ENCODE measurements at regions not wholly inside any gene's neighbourhood (a gene's known extent, or its start where the extent isn't known, plus 50 kb on each side); places are given as distances from the start of the nearest gene placed in this dataset.

DNA sequence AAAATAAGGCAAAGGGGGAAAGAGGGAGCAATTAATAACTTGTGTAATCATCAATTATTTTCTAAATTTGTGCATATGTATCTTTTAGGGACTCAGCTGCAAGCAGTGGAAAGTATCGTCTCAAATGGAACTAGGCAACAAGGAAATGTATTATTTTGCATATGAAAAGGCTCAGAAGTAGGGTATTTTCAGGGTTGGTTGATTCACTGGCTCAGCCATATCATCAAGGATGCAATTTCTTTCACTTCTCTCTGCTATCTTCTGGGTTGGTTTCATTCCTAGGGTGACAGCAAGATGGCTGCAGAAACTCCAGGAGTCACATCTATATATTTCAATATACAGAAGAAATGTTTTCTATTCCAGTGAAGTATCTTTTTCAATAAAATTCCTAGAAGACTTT lies 509.8 kb downstream of the DMAC1 start:
- no peak overlapping the region for H3K4me3 Mint-ChIP-seq
- H3K27me3 Mint-ChIP-seq, result peaks cover 54% of the 10 kb centered on the region
- DNase-seq (no peak), ATAC-seq (no peak)
- H3K9me3 Mint-ChIP-seq (ENCODE audit: low read depth), result no peaks in the 10 kb centered on the region
- H3K27ac Mint-ChIP-seq, result no peak overlapping the region
- CTCF ChIA-PET, result no interaction called here
- peaks cover 4% of the 10 kb centered on the region for H3K4me1 Mint-ChIP-seq
- H3K36me3 Mint-ChIP-seq, result peaks cover 1% of the 10 kb centered on the region

DNA sequence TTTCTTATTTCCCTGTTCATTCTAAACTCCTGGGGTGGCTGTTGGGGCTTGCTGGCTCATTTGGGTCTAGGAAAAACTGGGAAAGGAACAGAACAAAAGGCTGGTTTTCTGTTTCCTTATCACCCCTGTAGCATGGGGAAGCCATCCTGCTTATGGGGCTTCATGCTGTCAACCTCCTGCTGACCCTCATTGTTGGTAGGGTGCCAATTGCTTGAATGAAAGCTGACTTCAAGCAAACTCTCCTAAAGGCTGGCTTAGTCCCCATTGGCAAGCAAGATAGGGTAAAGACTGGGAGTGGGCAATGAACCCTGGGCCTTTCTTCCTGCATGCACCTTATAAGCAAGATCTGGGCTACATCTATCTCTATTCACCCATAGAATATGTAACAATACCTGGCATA lies 511.6 kb downstream of the DMAC1 start:
- CTCF ChIA-PET, result no interaction called here
- DNase-seq (no peak), ATAC-seq (no peak)
- Mint-ChIP-seq H3K27ac (no peak overlapping the region), H3K27me3 (peaks cover 46% of the 10 kb centered on the region), H3K36me3 (no peaks in the 10 kb centered on the region), H3K9me3 (ENCODE audit: low read depth) (no peaks in the 10 kb centered on the region), H3K4me1 (peaks cover under 1% of the 10 kb centered on the region), H3K4me3 (no peak overlapping the region)

DNA sequence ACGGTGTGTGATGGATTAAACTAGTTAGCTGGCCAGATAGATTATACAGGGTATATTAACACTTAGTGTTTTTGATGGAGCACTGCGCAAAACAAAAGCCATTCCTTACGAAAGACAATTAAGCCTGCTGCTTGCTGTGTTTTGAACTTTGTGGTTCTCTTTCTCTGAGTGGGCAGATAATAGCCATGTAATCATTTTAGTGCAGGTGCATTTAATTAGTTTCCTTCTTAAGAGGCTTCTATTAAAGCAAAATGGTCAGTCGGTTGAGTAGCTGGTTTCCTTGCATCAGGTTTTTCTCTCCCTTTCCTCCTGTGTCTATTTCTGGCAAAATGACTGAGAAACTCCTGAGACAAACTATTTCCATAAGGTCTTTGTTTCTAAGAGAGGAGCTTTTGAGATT lies 512.5 kb downstream of the DMAC1 start:
- H3K4me3 Mint-ChIP-seq, result no peak overlapping the region
- no peak for ATAC-seq
- H3K27me3 Mint-ChIP-seq, result peaks cover 51% of the 10 kb centered on the region
- H3K9me3 Mint-ChIP-seq (ENCODE audit: low read depth), result no peaks in the 10 kb centered on the region
- CTCF ChIA-PET, result no interaction called here
- H3K27ac Mint-ChIP-seq, result no peak overlapping the region
- H3K36me3 Mint-ChIP-seq, result no peaks in the 10 kb centered on the region
- H3K4me1 Mint-ChIP-seq, result no peaks in the 10 kb centered on the region
- no peak for DNase-seq

DNA sequence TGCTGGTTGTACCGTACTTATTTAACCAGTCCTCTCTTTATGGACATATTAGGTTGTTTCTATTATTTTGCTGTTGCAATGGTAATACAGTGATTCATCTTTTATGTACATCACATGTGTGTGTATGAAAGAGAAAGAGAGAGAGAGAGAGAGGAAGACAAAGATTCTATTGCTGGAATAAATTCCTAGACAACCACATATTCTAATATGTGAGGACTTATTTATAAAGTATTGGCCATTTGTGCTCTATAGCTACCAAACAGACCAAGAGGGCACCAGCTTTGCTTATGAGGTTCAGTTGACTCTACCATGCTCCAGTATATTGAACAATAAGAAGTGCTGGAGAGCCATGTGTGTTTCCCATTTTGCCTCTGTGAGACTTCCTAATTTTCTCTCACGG lies 513.5 kb downstream of the DMAC1 start:
- no peak for ATAC-seq
- CTCF ChIA-PET, result no interaction called here
- DNase-seq, result no peak
- Mint-ChIP-seq H3K9me3 (ENCODE audit: low read depth) (no peaks in the 10 kb centered on the region), H3K27me3 (peaks cover 54% of the 10 kb centered on the region), H3K36me3 (no peaks in the 10 kb centered on the region), H3K4me3 (no peak overlapping the region), H3K27ac (no peak overlapping the region), H3K4me1 (no peaks in the 10 kb centered on the region)

DNA sequence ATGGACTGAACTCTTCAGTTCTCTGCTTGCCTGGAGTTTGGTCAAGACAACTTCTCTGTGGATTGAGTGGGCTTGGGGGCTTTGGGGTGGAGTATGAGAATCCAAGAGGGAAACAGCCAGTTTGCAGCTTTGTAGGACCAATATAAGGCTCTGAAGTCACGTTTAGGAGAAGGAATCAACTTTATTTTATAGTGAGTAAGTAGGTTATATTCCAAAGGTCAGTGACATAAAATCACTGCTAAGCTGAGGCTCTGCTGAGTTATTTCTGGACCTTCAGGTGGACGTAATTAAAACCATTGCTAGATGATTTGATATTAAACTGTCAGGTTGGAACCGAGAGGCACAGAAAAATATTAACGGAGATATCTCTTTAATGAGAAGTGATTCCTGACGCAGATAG lies 514.4 kb downstream of the DMAC1 start:
- Mint-ChIP-seq H3K36me3 (no peaks in the 10 kb centered on the region), H3K27ac (no peak overlapping the region), H3K4me1 (no peaks in the 10 kb centered on the region), H3K9me3 (ENCODE audit: low read depth) (no peaks in the 10 kb centered on the region), H3K27me3 (peaks cover 61% of the 10 kb centered on the region), H3K4me3 (no peak overlapping the region)
- no peak for DNase-seq
- CTCF ChIA-PET, result no interaction called here
- no peak for ATAC-seq

DNA sequence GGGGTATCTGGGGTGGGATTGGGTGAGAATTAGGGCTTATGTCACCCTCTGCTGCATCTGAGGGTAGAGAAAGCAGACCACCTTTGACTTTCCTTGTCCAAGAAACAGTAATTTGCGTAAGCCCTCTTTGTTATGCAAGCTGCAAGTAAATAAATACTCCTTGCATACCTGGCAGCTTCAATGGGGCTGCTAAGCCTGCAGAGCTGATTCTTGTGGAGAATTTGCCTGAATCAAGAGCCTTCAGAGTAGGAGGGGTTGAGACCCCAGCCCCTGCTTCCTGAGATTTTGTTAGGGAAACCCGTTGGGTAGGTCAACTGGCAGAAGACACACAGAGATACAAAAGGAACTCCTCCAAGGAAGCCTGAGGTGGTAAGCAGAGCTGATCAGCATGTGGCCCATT lies 515.1 kb downstream of the DMAC1 start:
- no peak overlapping the region for H3K4me3 Mint-ChIP-seq
- H3K36me3 Mint-ChIP-seq, result no peaks in the 10 kb centered on the region
- H3K4me1 Mint-ChIP-seq, result no peaks in the 10 kb centered on the region
- CTCF ChIA-PET, result no interaction called here
- DNase-seq (no peak), ATAC-seq (no peak)
- no peak overlapping the region for H3K27ac Mint-ChIP-seq
- H3K9me3 Mint-ChIP-seq (ENCODE audit: low read depth), result no peaks in the 10 kb centered on the region
- peaks cover 57% of the 10 kb centered on the region for H3K27me3 Mint-ChIP-seq

DNA sequence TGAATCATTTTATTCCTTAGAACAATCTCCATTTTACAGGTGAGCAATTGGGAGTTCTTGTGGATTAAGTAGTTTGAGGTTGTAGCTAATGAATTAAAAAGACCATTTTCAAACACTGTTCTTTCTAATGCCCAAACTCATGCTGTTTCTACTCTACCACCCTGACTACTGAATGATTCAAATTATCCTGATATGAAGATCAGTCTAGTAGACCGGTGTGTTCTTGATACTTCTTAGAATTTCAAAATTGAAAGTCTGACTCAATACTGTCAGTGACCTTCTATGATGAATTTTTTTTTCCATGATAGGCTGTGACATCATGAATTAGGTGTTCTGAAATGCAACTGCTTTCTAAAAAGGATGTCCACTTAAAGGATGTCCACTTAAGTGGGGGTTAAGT lies 515.5 kb downstream of the DMAC1 start:
- DNase-seq (no peak), ATAC-seq (no peak)
- H3K9me3 Mint-ChIP-seq (ENCODE audit: low read depth), result no peaks in the 10 kb centered on the region
- CTCF ChIA-PET, result no interaction called here
- H3K4me3 Mint-ChIP-seq, result no peak overlapping the region
- no peaks in the 10 kb centered on the region for H3K4me1 Mint-ChIP-seq
- no peaks in the 10 kb centered on the region for H3K36me3 Mint-ChIP-seq
- H3K27ac Mint-ChIP-seq, result no peak overlapping the region
- H3K27me3 Mint-ChIP-seq, result peaks cover 55% of the 10 kb centered on the region

DNA sequence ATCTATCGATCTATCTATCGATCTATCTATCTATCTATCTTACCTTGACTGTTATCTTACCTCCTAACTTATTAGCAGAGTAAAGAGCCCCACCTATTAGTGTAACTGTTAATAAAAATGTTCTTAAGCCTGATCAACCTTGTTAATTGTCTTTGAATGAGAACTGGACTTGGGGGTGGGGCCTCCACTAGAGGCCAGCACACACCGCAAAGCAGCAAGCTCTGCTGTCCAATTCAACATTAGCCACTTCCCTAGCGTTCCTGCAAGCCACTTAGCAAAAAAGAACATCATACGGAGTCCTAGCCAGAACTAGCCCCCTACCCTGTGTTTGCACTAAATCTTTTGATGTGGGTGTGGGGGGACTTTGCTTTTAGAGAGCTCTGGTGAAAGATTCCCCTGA lies 515.8 kb downstream of the KDM4C start:
- CTCF ChIA-PET, result no interaction called here
- DNase-seq (no peak), ATAC-seq (no peak)
- no peak overlapping the region for H3K4me3 Mint-ChIP-seq
- no peak overlapping the region for H3K27ac Mint-ChIP-seq
- peaks cover 49% of the 10 kb centered on the region for H3K27me3 Mint-ChIP-seq
- no peaks in the 10 kb centered on the region for H3K9me3 Mint-ChIP-seq (ENCODE audit: low read depth)
- H3K36me3 Mint-ChIP-seq, result no peaks in the 10 kb centered on the region
- H3K4me1 Mint-ChIP-seq, result no peaks in the 10 kb centered on the region

DNA sequence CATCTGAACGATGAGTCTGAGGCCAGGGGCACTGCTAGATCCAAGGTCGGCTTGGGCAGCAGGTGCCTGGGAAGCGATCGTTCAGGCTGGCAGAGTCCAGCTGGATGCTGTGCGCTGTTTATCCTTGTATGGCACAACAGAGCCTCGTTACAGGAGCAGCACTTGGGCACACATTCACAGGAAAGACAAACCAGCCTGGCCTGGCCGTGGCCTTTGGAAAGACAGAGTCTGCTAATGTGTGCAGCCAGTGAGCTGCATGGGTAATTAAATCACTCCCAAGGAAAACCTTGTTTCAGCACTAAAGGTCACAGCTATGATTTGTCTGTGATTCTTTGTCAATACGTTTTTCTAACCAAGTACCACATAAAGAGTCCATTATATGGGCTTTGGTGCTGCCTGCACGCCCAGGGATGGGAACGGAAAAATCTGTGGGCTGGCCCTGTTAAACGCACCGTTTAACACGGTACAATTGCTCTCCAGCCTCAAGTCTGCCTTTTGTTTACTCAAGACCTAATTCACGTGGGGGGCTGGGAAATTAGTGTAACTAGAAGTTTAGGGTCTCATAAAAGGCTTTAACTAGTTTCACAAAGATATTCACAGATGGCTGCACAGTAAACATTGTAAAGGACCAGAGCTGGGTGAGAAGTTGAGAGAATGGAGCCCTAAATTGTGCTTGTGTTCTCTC lies 509.3 kb downstream of the KDM4C start:
- no peak overlapping the region for H3K27ac Mint-ChIP-seq
- DNase-seq (no peak), ATAC-seq (no peak)
- H3K9me3 Mint-ChIP-seq (ENCODE audit: low read depth), result no peaks in the 10 kb centered on the region
- no peaks in the 10 kb centered on the region for H3K4me1 Mint-ChIP-seq
- peaks cover 56% of the 10 kb centered on the region for H3K27me3 Mint-ChIP-seq
- CTCF ChIA-PET, result no interaction called here
- no peak overlapping the region for H3K4me3 Mint-ChIP-seq
- H3K36me3 Mint-ChIP-seq, result no peaks in the 10 kb centered on the region

DNA sequence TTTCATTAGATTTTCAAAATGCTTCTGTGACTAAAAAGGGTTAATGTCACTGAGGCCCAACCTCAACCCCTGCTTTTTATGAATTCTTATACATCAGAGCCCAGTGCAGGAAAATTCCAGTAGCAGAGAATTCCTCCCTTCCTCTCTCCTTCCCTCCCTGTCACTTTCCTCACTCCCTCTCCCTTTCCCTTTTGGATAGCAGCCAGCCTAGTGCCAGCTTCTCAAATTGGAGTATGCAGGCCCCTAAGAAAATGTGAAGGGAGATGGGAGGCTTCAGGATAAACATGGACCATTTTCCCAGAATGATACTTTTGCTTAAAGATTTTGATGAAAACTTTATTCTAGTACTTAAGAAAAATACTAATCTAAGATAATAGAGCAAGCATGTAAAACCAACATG lies 507.4 kb downstream of the KDM4C start:
- Mint-ChIP-seq H3K36me3 (no peaks in the 10 kb centered on the region), H3K4me3 (no peak overlapping the region), H3K27ac (no peak overlapping the region), H3K27me3 (peaks cover 55% of the 10 kb centered on the region), H3K9me3 (ENCODE audit: low read depth) (no peaks in the 10 kb centered on the region), H3K4me1 (no peaks in the 10 kb centered on the region)
- CTCF ChIA-PET, result no interaction called here
- ATAC-seq (no peak), DNase-seq (no peak)

DNA sequence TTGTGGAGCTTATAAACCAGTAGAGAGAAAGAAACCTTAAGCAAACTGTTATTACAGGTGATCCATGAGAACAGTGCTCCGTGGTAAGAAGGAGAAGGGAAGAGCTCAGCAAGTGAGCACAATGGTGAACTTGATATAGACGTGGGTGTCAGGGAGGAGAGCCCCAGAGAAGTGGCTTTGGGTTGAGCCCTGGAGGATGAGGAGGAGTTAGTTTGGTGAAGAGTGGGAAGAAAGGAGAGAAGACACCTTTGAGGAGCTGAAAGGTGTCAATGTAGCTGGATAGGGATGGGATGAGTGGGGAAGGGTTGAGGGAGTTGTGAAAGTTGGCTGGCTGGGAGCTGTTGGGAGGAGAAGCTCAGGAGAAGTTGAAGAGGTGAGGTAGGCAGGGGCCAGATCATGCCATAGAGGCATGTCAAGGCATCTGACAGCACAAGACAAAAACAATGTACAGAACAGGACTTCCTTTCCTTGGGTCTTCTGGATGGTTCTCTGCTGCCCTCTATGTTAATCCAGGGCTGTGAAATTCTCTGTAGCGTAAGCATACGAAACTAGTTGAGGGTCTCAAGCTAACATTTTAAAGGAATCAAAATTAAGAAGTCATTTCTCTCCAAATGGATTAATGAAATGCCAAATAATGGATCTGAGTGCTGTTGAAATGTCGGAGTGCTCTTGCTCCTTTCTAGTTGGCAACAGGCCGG lies 501.9 kb downstream of the KDM4C start:
- H3K27ac Mint-ChIP-seq, result no peak overlapping the region
- CTCF ChIA-PET, result no interaction called here
- no peaks in the 10 kb centered on the region for H3K4me1 Mint-ChIP-seq
- ATAC-seq (no peak), DNase-seq (no peak)
- H3K36me3 Mint-ChIP-seq, result no peaks in the 10 kb centered on the region
- H3K9me3 Mint-ChIP-seq (ENCODE audit: low read depth), result no peaks in the 10 kb centered on the region
- H3K4me3 Mint-ChIP-seq, result no peak overlapping the region
- peaks cover 60% of the 10 kb centered on the region for H3K27me3 Mint-ChIP-seq

DNA sequence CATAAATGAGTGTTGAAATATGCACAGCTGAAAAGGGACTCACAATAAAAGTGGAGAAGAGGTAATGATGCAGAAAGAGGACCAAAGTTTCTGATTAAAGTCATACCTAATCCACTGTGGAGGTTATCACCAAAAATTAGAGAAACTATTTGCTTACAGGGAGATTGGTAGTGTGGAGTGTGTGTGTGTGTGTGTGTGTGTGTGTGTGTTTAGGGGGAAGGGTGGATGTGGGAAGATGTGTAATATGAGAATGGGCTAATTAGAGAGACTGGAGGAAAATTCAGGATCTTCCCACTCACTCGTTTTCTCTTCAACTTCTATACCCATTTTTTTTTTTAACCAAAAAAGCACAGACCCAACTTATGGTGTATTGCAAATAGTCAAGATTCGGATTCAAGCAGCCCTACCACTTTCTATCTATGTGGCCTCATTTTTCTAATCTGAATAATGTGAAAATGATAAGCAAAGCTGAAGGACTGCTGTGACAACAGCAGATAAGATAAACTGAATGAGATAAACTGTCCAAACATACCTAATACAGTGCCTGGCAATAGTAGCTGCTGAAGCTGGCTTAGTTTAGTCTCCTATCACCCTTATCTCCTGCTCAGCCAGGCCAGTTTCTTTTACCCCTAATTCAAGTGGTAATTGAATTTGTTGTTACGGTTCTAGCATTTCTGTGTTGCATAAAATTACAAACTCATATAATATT lies 501.1 kb downstream of the KDM4C start:
- CTCF ChIA-PET, result interaction anchor here (1.0 kb wide), 1 partner anchor 13 kb away, joined by 3 read pairs; no protein-coding TSS in a partner anchor
- DNase-seq (no peak), ATAC-seq (no peak)
- H3K27ac Mint-ChIP-seq, result no peak overlapping the region
- H3K27me3 Mint-ChIP-seq, result peaks cover 58% of the 10 kb centered on the region
- H3K4me3 Mint-ChIP-seq, result no peak overlapping the region
- no peaks in the 10 kb centered on the region for H3K4me1 Mint-ChIP-seq
- H3K36me3 Mint-ChIP-seq, result no peaks in the 10 kb centered on the region
- no peaks in the 10 kb centered on the region for H3K9me3 Mint-ChIP-seq (ENCODE audit: low read depth)

DNA sequence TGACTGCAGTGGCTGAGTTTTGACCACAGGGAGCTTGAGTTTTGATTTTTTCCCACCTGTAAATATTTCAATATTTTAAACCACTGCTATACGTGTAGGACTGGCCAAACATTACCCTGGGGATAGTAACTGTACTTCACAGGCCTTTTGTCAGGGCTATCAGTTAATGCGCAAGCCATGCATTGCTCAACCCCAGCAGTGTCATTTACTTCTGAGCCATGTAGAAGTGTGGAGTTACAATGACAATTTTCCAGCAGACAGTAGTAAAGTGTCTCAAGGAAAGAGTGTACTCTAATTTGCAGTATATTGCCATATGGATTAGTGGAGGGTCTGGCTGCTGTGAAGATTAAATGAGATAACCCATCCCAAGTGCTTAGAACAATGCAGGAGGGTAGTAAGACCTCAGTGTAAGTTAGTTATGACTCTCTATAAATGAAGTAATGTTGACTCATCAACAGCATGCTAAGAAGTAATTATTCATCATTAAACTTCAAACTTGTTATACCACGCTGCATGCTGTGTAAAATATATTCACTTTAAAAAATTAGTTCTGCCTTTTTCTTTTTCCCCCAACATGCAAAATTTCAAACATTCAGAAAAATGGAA lies 489.2 kb downstream of the KDM4C start:
- H3K4me3 Mint-ChIP-seq, result no peak overlapping the region
- no peaks in the 10 kb centered on the region for H3K36me3 Mint-ChIP-seq
- CTCF ChIA-PET, result no interaction called here
- peaks cover 21% of the 10 kb centered on the region for H3K27me3 Mint-ChIP-seq
- no peaks in the 10 kb centered on the region for H3K4me1 Mint-ChIP-seq
- H3K9me3 Mint-ChIP-seq (ENCODE audit: low read depth), result no peaks in the 10 kb centered on the region
- DNase-seq (no peak), ATAC-seq (no peak)
- H3K27ac Mint-ChIP-seq, result no peak overlapping the region

Data from activated CD8-positive, alpha-beta memory T cell treated with anti-CD3 and anti-CD28 coated beads, Interleukin-2, amount 10 ng/mL, durations not matched to agents 7 days and 5 days (primary cell).